Adrenal gland (tissue), 5 donors: ENCODE measurements at regions not wholly inside any gene's neighbourhood (a gene's known extent, or its start where the extent isn't known, plus 50 kb on each side); places are given as distances from the start of the nearest gene placed in this dataset.
"Not testable (repeated sequence)": the region's sequence is repeated elsewhere in the genome, so short reads cannot be mapped to it uniquely, and the experiment has no call there.

ENCODE experiments used
- CTCF ChIP-seq, 6 experiments: fragments of 450-650 bp in 4 of 6; fragments of 200-600 bp in 2 of 6; sonication (generic) in 1 of 6; IDR thresholded peaks; 1 replicate in 5 of 6; 2 replicates in 1 of 6; pipeline versions ENCODE4 v1.5.1 to v1.8.0; 2016 to 2021; ENCODE audit warnings: antibody characterized with exemption in 6 of 6, mild to moderate bottlenecking in 2 of 6, moderate library complexity in 1 of 6
- POLR2A ChIP-seq, 2 donors: fragments of 450-650 bp; IDR thresholded peaks; one replicate each; pipeline ENCODE4 v1.6.1; 2017; ENCODE audit warnings: antibody characterized with exemption in 2 of 2, mild to moderate bottlenecking in 2 of 2, moderate library complexity in 1 of 2
- donor health status: DM: no; HTN: no; CAD: no.

- TF ChIP-seq CTCF, POLR2A (IDR thresholded peaks at IDR 0.05): not testable (repeated sequence)
Observed at GRCh38 chr2:89537862-89538261, 846.4 kb downstream of the RPIA start.
